ENCODE measurements at regions not wholly inside any gene's neighbourhood (a gene's known extent, or its start where the extent isn't known, plus 50 kb on each side); places are given as distances from the start of the nearest gene placed in this dataset.
"Not testable (repeated sequence)": the region's sequence is repeated elsewhere in the genome, so short reads cannot be mapped to it uniquely, and the experiment has no call there.

- DNase-seq (ENCODE audit: low read depth, low spot score), result no peak
Observed at GRCh38 chr6:169379495-169380070, 125.9 kb upstream of the THBS2 start.

- no peak for DNase-seq (ENCODE audit: low read depth, low spot score)
Observed at GRCh38 chr6:169378620-169379381, 125.2 kb upstream of the THBS2 start.

GRCh38 chr6:169376458-169376857, 122.8 kb upstream of the THBS2 start:
- DNase-seq (ENCODE audit: low read depth, low spot score), result no peak

GRCh38 chr6:169372589-169372988, 118.9 kb upstream of the THBS2 start:
- no peak for DNase-seq (ENCODE audit: low read depth, low spot score)

GRCh38 chr6:169371344-169372127, 117.9 kb upstream of the THBS2 start:
- no peak for DNase-seq (ENCODE audit: low read depth, low spot score)

GRCh38 chr6:169370666-169371343, 117.2 kb upstream of the THBS2 start:
- DNase-seq (ENCODE audit: low read depth, low spot score), result no peak

- no peak for DNase-seq (ENCODE audit: low read depth, low spot score)
Observed at GRCh38 chr6:169370054-169370453, 116.4 kb upstream of the THBS2 start.

- DNase-seq (ENCODE audit: low read depth, low spot score), result no peak
Observed at GRCh38 chr6:169368200-169368599, 114.6 kb upstream of the THBS2 start.

GRCh38 chr6:169367507-169367906, 113.9 kb upstream of the THBS2 start:
- no peak for DNase-seq (ENCODE audit: low read depth, low spot score)

- DNase-seq (ENCODE audit: low read depth, low spot score), result no peak
Observed at GRCh38 chr6:169366258-169366901, 112.7 kb upstream of the THBS2 start.

- no peak for DNase-seq (ENCODE audit: low read depth, low spot score)
Observed at GRCh38 chr6:169365567-169366257, 112.1 kb upstream of the THBS2 start.

- no peak for DNase-seq (ENCODE audit: low read depth, low spot score)
Observed at GRCh38 chr6:169363590-169363989, 109.9 kb upstream of the THBS2 start.

- DNase-seq (ENCODE audit: low read depth, low spot score), result no peak
Observed at GRCh38 chr6:169362501-169363121, 109.0 kb upstream of the THBS2 start.

- DNase-seq (ENCODE audit: low read depth, low spot score), result not testable (repeated sequence)
Observed at GRCh38 chr6:169355001-169355400, 101.4 kb upstream of the THBS2 start.

GRCh38 chr6:169345146-169345545, 91.5 kb upstream of the THBS2 start:
- no peak for DNase-seq (ENCODE audit: low read depth, low spot score)

GRCh38 chr6:169344750-169345065, 91.1 kb upstream of the THBS2 start:
- DNase-seq (ENCODE audit: low read depth, low spot score), result no peak

- no peak for DNase-seq (ENCODE audit: low read depth, low spot score)
Observed at GRCh38 chr6:169343886-169344749, 90.5 kb upstream of the THBS2 start.

- no peak for DNase-seq (ENCODE audit: low read depth, low spot score)
Observed at GRCh38 chr6:169342710-169343109, 89.1 kb upstream of the THBS2 start.

- no peak for DNase-seq (ENCODE audit: low read depth, low spot score)
Observed at GRCh38 chr6:169341706-169342105, 88.1 kb upstream of the THBS2 start.

- DNase-seq (ENCODE audit: low read depth, low spot score), result no peak
Observed at GRCh38 chr6:169341065-169341464, 87.4 kb upstream of the THBS2 start.
